DND-41 (cell line): ENCODE measurements at regions not wholly inside any gene's neighbourhood (a gene's known extent, or its start where the extent isn't known, plus 50 kb on each side); places are given as distances from the start of the nearest gene placed in this dataset.

Source experiments
- ATAC-seq: fragments of 200-7000 bp; cut with Tn5 transposase; 3 replicates; pipeline ENCODE4 v1.9.1; 2021; ENCODE audit warnings: low read depth; ENCODE audit not compliant: insufficient read depth
- DNase-seq: peaks from one replicate; pipeline ENCODE4 v3.0.0-alpha.2; 2020
- H2AFZ ChIP-seq: 2 replicates; pipeline ENCODE4 v1.6.0; 2012; ENCODE audit warnings: low read depth, low read length
- H3K27ac ChIP-seq: 2 replicates; pipeline ENCODE4 v1.5.1; 2012; ENCODE audit warnings: low read length, inconsistent platforms
- H3K27me3 ChIP-seq: fragments of 200-600 bp; sonication (generic); 2 replicates; pipeline ENCODE4 v1.6.0; 2012; ENCODE audit warnings: low read length, mild to moderate bottlenecking, inconsistent platforms; ENCODE audit not compliant: insufficient read depth, poor library complexity
- H3K36me3 ChIP-seq: 2 replicates; pipeline ENCODE4 v1.5.1; 2012; ENCODE audit warnings: low read length, inconsistent platforms; ENCODE audit not compliant: insufficient read depth
- H3K4me1 ChIP-seq: 2 replicates; pipeline ENCODE4 v1.5.1; 2012; ENCODE audit warnings: mild to moderate bottlenecking, low read length; ENCODE audit not compliant: insufficient read depth
- H3K4me2 ChIP-seq: 2 replicates; pipeline ENCODE4 v1.6.0; 2012; ENCODE audit warnings: mild to moderate bottlenecking, moderate library complexity, low read length, inconsistent platforms; ENCODE audit not compliant: insufficient read depth
- H3K4me3 ChIP-seq, 2 experiments: fragments of 200-600 bp in 1 of 2; shearing (Covaris generic) in 1 of 2; 2 replicates each; pipeline ENCODE4 v1.5.1; 2012 to 2016; ENCODE audit warnings: inconsistent platforms in 2 of 2, low read length in 2 of 2, mild to moderate bottlenecking in 2 of 2, low read depth in 1 of 2, moderate library complexity in 1 of 2
- H3K79me2 ChIP-seq: 2 replicates; pipeline ENCODE4 v1.6.0; 2012; ENCODE audit warnings: low read length, inconsistent platforms; ENCODE audit not compliant: insufficient read depth
- H3K9ac ChIP-seq: 2 replicates; pipeline ENCODE4 v1.6.0; 2012; ENCODE audit warnings: low read depth, mild to moderate bottlenecking, inconsistent platforms, low read length, moderate library complexity
- H3K9me3 ChIP-seq: 2 replicates; pipeline ENCODE4 v1.5.1; 2012; ENCODE audit warnings: low read length, moderate library complexity, mild to moderate bottlenecking, inconsistent platforms; ENCODE audit not compliant: insufficient read depth, severe bottlenecking
- H4K20me1 ChIP-seq: 2 replicates; pipeline ENCODE4 v1.6.0; 2012; ENCODE audit warnings: low read length; ENCODE audit not compliant: insufficient read depth
- EZH2 ChIP-seq: IDR thresholded peaks from 3 replicates; pipeline ENCODE4 v1.6.1; 2012; ENCODE audit warnings: borderline replicate concordance, low read depth, mild to moderate bottlenecking, moderate library complexity, low read length, inconsistent platforms; ENCODE audit not compliant: severe bottlenecking
- TF ChIP-seq, protein P1 (sequence below): IDR thresholded peaks from 2 replicates; pipeline ENCODE4 v1.5.1; 2012; ENCODE audit warnings: borderline replicate concordance, low read length, moderate library complexity, mild to moderate bottlenecking; ENCODE audit not compliant: poor library complexity, severe bottlenecking; ENCODE audit errors: extremely low read depth

DNA sequence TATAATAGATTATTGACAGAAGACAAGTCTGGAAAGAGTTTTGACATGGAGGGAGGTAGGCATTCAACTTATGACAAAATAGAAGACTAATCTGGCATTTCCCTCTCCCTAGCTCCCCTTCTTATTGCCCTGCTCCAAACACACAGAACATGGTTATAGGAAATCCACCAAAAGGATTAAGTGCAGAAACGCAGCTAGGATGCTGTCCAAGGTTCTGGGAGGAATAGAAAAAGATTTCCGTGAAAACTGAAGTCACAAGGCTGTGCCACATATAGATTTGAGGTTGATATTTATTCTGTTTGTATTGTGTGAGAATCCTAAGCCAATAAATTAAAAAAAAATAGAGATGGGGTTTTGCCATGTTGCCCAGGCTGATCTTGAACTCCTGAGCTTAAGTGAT is 107.9 kb upstream of the MAP3K7 start:
- no peaks in the 10 kb centered on the region for H3K27me3 ChIP-seq
- H3K79me2 ChIP-seq, result no peaks in the 10 kb centered on the region

DNA sequence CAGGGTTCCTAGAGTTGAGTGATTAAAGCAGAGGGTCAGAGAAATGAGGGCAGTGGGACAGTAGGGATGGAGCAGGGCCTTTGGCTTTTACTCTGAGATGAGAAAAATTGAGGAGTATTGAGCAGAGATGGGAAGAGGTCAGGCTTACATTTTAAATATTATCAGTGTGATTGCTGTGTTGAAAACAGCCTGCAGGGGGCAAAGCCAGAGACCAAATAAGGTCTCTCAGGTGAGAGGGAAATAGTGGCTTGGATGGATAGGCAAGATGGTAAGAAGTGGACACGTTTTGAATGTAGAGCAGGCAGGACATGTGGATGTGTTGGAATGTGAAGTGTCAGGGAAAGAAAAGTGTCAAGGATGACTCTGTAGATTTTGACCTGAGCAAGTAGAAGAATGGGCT is 105.0 kb upstream of the MAP3K7 start:
- no peak overlapping the region for H2AFZ ChIP-seq
- H3K9ac ChIP-seq, result no peak overlapping the region
- DNase-seq (peak; percentile 40), ATAC-seq (no peak)
- H3K27me3 ChIP-seq, result no peaks in the 10 kb centered on the region
- no peaks in the 10 kb centered on the region for H4K20me1 ChIP-seq
- no peak overlapping the region for H3K4me2 ChIP-seq
- no peaks in the 10 kb centered on the region for H3K9me3 ChIP-seq
- H3K36me3 ChIP-seq, result no peaks in the 10 kb centered on the region
- peaks cover 47% of the 10 kb centered on the region for H3K4me1 ChIP-seq
- H3K4me3 ChIP-seq, result no peak overlapping the region
- H3K79me2 ChIP-seq, result no peaks in the 10 kb centered on the region
- no peak for TF ChIP-seq EZH2
- TF ChIP-seq, protein P1, sequence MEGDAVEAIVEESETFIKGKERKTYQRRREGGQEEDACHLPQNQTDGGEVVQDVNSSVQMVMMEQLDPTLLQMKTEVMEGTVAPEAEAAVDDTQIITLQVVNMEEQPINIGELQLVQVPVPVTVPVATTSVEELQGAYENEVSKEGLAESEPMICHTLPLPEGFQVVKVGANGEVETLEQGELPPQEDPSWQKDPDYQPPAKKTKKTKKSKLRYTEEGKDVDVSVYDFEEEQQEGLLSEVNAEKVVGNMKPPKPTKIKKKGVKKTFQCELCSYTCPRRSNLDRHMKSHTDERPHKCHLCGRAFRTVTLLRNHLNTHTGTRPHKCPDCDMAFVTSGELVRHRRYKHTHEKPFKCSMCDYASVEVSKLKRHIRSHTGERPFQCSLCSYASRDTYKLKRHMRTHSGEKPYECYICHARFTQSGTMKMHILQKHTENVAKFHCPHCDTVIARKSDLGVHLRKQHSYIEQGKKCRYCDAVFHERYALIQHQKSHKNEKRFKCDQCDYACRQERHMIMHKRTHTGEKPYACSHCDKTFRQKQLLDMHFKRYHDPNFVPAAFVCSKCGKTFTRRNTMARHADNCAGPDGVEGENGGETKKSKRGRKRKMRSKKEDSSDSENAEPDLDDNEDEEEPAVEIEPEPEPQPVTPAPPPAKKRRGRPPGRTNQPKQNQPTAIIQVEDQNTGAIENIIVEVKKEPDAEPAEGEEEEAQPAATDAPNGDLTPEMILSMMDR, result peak; percentile 61
- H3K27ac ChIP-seq, result peak overlapping the region; percentile 32; the same call in 1 of the 2 replicates

More for the DNA sequence above, 107.9 kb upstream of the MAP3K7 start:
- Histone ChIP-seq H3K9ac (peak overlapping the region; percentile 40; the same call in 1 of the 2 replicates), H3K4me2 (peak overlapping the region; percentile 51), H3K9me3 (no peaks in the 10 kb centered on the region), H3K4me3 (0 out of 4 replicates have a peak overlapping the region, but pooled peaks of 1 of the 2 experiments have one; percentile 34), H4K20me1 (no peaks in the 10 kb centered on the region), H3K36me3 (no peaks in the 10 kb centered on the region), H3K27ac (peak overlapping the region; percentile 95), H2AFZ (0 out of 2 replicates have a peak overlapping the region, but pooled peaks have one; percentile 19), H3K4me1 (peaks cover 47% of the 10 kb centered on the region)
- no peak for TF ChIP-seq EZH2
- TF ChIP-seq, protein P1, result peak; percentile 17
- ATAC-seq (peak; percentile 52), DNase-seq (peak; percentile 38)

DNA sequence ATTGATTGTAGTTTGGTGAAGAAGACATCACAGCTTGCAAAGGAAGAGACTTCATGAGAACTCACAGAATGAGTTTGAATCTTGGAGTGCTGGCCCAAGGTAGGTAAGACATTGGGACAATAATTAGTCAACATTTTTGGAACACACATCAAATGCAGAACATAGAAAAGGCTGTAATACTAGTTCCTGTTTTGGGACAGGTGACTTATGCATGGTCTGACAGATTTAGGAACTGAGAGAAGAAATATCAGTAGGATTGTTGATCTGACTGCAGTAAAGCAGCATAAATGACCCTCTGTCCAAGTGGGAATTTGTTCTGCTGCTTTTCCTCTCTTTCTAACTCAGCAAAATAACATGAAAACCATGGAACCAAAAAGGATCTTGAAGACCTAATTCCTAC is 102.3 kb upstream of the MAP3K7 start:
- TF ChIP-seq EZH2, result no peak
- TF ChIP-seq, protein P1, result no peak
- Histone ChIP-seq H3K36me3 (no peaks in the 10 kb centered on the region), H3K79me2 (no peaks in the 10 kb centered on the region), H4K20me1 (no peaks in the 10 kb centered on the region), H3K9ac (no peak overlapping the region), H3K9me3 (no peaks in the 10 kb centered on the region), H3K4me1 (peaks cover 28% of the 10 kb centered on the region), H3K27ac (no peak overlapping the region), H2AFZ (no peak overlapping the region), H3K27me3 (no peaks in the 10 kb centered on the region), H3K4me2 (no peak overlapping the region), H3K4me3 (no peak overlapping the region)
- ATAC-seq, result no peak
- no peak for DNase-seq
